ENCODE measurements at regions not wholly inside any gene's neighbourhood (a gene's known extent, or its start where the extent isn't known, plus 50 kb on each side); places are given as distances from the start of the nearest gene placed in this dataset.

DNA sequence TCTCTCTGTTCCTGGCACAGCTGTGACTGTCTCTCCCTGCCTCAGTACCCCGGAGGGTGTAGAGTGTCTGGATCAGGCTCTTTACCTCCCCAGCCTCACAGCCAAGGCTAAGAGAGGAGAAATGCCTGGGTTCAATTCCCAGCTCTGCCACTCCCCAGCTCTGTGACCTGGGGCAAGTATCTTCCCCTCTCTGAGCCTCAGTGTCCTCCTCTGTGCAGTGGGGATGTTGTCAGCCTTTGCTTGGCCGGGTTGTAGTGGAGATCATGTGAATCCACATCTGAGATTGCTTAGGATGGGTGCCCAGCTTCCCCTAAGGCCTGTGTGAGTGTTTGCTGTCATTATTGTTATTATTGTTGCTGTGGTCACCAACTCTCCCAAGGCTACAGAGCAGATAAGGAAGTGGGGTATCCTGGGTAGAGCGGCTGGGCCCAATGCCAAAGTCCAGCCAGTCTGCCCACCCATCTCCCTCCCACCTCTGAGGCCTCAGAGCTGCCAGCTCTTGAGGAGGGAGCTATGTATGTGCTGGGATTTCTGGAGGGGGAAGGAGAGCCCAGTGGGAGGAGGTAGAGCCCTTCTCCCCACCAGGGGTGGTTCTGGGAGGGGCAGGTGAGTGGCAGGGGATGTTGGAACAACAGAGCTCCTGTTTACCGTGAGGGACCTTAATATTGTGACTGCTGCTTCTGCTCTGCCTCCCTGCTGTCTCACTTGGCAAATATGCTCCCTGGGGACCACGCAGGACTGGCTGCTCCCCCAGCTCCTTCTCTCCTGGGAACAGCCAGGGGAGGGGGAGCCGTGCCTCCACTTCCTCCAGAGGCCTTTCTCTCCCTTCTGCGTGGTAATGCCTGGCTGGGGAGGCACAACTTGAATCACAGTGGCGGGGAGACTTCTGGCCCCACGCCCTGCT, 170.5 kb downstream of the RPS24 start:
- TF ChIP-seq TAF1 (IDR thresholded peaks at IDR 0.05; ENCODE audit: borderline replicate concordance, insufficient read depth, low read length) (no peak), SIN3A (IDR thresholded peaks at IDR 0.05; ENCODE audit: borderline replicate concordance, insufficient read depth, low read length) (no peak), FOXP2 (optimal IDR thresholded peaks at IDR 0.05; ENCODE audit: borderline replicate concordance, extremely low read depth, extremely low read length, insufficient read depth) (no peak)
- TF ChIP-seq, protein P1, sequence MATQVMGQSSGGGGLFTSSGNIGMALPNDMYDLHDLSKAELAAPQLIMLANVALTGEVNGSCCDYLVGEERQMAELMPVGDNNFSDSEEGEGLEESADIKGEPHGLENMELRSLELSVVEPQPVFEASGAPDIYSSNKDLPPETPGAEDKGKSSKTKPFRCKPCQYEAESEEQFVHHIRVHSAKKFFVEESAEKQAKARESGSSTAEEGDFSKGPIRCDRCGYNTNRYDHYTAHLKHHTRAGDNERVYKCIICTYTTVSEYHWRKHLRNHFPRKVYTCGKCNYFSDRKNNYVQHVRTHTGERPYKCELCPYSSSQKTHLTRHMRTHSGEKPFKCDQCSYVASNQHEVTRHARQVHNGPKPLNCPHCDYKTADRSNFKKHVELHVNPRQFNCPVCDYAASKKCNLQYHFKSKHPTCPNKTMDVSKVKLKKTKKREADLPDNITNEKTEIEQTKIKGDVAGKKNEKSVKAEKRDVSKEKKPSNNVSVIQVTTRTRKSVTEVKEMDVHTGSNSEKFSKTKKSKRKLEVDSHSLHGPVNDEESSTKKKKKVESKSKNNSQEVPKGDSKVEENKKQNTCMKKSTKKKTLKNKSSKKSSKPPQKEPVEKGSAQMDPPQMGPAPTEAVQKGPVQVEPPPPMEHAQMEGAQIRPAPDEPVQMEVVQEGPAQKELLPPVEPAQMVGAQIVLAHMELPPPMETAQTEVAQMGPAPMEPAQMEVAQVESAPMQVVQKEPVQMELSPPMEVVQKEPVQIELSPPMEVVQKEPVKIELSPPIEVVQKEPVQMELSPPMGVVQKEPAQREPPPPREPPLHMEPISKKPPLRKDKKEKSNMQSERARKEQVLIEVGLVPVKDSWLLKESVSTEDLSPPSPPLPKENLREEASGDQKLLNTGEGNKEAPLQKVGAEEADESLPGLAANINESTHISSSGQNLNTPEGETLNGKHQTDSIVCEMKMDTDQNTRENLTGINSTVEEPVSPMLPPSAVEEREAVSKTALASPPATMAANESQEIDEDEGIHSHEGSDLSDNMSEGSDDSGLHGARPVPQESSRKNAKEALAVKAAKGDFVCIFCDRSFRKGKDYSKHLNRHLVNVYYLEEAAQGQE (IDR thresholded peaks at IDR 0.05; ENCODE audit: insufficient read depth in 1 of 2, low read depth in 2 of 2, low read length in 2 of 2) = no peak
